ENCODE measurements at regions not wholly inside any gene's neighbourhood (a gene's known extent, or its start where the extent isn't known, plus 50 kb on each side); places are given as distances from the start of the nearest gene placed in this dataset.

- TF ChIP-seq, protein P1, sequence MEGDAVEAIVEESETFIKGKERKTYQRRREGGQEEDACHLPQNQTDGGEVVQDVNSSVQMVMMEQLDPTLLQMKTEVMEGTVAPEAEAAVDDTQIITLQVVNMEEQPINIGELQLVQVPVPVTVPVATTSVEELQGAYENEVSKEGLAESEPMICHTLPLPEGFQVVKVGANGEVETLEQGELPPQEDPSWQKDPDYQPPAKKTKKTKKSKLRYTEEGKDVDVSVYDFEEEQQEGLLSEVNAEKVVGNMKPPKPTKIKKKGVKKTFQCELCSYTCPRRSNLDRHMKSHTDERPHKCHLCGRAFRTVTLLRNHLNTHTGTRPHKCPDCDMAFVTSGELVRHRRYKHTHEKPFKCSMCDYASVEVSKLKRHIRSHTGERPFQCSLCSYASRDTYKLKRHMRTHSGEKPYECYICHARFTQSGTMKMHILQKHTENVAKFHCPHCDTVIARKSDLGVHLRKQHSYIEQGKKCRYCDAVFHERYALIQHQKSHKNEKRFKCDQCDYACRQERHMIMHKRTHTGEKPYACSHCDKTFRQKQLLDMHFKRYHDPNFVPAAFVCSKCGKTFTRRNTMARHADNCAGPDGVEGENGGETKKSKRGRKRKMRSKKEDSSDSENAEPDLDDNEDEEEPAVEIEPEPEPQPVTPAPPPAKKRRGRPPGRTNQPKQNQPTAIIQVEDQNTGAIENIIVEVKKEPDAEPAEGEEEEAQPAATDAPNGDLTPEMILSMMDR (IDR thresholded peaks at IDR 0.05): no peak
- no peak for TF ChIP-seq POLR2A (IDR thresholded peaks at IDR 0.05)
Observed at GRCh38 chr10:89926736-89927135, 225.3 kb downstream of the KIF20B start.
